Activated CD4-positive, alpha-beta T cell treated with anti-CD3 and anti-CD28 coated beads, Interleukin-2, amount 50 U/mL, for 24 hours (primary cell): ENCODE measurements at regions not wholly inside any gene's neighbourhood (a gene's known extent, or its start where the extent isn't known, plus 50 kb on each side); places are given as distances from the start of the nearest gene placed in this dataset.

Source experiments
- DNase-seq, 2 donors: peaks; one replicate each; pipeline ENCODE4 v3.0.0-alpha.2; 2020; ENCODE audit warnings: low read depth in 1 of 2, low spot score in 1 of 2

DNA sequence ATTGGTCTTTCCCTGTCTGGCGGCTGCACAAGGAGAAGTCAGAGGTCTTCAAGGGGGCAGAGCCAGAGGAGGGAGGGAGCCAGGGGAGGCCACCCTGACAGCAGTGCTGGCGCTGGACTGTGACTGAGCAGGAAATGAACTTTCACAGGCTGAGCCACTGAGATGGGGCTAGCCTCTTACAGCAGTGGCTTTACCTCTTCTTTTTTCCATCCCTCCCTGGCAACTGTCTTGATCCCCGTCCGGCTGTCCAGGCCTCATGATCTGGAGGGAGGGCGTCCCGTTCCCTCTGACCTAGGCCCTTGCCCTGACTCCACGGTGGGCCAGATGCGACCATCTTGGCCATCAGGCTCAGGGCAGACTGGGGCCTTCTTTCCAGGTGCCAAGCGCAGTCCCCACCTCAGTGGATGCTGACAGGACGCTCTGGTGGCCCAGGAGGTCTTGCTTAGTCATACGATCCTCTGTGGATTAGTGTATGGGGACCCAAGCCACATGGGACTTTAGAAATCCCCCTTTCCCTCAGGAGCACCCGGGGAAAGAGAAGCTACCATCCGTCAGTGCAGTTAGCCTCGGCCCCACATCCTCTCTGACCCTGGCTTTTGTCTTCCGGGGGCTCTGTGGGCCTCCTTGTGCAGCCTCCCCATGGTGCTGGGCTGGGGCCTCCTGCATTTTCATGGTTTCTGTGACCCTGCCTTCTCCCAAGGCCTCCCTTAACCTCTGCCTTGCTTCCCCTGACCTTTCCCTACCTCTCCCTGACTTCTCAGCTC is 57.4 kb upstream of the CCDC167 start:
- no peak for DNase-seq

DNA sequence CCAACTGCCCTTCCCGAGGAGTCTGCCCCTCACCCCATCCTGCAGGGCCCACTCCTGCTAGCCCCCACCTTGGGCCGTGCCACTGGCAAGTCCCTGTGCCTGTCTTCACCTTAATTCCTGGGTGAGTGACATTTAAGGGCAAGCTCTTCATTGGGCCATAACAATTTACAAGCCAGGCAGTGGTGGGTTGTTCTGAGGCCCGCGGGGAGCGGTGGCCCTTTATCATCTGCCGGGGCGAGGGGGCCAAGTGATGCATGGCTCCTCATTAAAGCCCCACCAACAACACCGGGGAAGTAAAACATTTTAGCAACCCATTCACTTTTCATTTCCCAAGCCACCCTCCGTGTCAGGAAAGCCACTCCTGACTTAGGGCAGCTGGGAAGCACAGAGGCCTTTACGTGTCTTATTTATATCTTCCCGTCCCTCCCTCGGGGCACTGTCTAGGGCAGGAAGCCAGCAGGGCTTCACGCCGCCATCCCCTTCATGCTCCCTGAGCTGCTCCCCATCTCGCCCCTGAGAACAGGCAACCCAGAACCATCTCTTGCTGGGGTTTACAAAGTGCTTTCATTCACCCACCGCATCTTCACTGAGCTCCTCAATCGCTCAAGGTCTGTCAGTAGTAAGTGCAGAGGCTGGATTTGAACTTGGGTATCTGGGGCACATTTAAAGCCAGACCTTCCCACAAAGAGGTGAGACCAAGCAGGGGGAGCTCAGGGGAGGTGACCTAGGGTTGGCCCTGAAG is 55.5 kb upstream of the CCDC167 start:
- DNase-seq = no peak

DNA sequence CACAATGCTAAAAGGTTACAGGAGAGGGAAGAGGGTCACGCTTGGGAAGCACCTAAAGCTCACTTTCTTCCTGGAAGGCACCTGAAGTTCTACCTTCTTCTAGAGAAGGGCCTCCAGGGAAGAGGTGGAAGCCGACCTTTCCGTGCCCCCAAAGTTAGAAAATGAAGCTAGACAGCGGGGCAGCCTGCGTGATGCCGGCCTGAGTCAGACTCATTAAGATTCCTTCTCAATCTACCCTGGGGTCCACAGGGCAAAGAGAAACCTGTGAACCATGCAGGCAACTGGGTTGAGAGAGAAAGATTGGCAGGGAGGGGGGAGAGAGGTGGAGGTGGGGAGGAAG is 54.8 kb upstream of the CCDC167 start:
- DNase-seq = no peak

DNA sequence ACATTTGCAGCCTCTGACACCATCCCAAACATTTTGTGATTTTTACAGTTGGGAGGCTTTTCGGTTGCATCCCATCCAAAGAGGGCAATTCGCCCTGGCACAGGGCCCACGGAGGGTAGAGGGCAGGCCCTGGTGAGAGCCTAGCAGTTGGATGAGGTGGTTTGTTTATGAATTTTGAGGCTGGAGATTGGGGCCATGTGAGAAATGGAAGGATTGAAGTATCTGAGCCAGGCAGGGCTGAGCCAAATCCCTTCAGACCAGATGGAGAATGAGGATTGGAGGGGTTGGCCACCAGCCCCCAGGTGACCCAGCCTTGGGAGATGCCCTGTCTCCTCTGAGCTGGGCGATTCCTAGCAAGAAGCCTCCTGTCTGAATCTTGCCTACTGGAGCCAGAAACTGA is 52.6 kb upstream of the CCDC167 start:
- no peak for DNase-seq

DNA sequence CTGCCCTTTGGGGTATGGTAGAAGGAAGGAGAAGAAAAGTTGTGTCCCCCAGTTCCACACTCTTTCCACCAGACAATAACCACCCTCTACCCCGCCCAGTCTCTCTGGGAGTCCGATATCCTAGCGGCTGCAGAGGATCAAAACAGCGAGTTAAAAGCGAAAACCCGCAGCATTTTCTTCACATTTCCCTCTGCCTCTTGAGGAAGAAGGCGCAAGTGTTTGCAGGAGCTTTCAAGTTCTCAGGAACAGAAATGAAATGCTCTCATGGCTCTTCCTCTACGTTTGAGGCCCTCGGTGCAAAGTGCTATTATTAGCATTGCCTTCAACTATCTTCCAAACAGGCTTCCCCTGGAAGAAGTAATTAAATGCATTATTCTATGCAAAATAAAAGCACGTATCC is 52.2 kb upstream of the CCDC167 start:
- DNase-seq = no peak

DNA sequence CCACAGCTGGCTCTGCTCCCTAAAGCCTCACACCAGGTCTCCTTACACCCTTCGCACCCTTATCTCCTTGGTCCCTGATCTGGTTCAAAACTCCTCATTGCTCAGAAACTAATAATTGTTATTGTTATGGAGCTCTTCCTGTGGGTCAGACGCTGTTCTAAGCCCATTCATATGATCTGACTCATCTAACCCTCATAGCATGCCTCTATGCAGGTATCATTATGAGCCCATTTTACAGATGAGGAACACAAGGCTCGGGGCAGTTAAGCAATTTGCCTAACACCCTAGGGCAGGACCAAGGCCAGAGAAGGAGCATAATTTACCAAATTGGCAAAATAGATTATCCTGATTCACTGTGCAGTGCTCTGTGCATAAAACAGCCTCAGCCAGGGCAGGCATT is 51.8 kb upstream of the CCDC167 start:
- DNase-seq = no peak

DNA sequence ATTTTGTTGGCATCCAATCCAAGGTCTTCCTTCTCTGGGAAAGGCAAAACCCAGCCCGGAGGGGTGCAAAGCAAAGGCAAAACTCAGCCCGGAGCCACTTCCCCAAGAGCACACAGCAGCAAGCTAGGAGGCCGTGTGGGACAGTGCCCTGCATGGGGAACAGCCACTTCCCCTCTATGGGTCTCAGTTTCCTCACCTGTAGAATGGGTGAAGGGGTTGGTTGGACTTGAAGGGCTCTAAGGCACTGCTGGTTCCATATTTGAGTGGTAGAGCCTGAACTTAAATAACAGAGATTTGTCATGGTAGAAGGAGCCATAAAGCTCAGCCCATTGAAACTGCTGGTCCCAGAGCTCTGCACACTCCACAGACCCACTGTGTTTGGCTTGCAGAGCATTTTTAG is 51.3 kb upstream of the CCDC167 start:
- DNase-seq = no peak

DNA sequence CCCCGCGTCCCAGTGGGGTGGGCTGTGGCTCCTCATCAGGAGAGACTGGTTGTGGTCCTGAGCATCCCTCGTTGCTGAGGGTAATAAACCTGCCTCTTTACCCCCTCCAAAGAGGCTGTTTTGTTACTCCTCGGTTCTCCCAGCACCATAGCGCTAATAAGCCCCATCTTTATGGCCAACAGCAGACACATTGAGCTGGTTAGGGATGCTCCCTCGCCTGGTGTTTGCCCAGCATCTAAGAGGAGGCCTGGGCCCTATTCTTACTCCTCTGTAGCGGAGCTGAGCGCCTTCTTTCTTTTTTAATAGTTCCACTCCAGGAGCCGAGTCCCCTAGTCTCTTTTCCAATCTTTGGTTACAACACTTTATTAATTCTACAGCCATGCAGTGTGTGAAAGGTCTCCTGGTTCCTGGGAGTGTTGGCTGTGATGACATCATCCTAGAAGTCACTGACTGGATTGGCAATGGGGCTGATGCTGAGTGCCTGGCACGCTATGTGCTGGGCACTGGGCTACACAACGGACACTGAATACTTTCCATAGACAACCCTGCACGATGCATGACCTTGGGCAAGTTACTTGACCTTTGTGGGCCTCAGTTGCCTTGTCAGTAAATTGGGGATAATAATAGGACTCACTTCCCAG is 50.6 kb upstream of the CCDC167 start:
- no peak for DNase-seq

DNA sequence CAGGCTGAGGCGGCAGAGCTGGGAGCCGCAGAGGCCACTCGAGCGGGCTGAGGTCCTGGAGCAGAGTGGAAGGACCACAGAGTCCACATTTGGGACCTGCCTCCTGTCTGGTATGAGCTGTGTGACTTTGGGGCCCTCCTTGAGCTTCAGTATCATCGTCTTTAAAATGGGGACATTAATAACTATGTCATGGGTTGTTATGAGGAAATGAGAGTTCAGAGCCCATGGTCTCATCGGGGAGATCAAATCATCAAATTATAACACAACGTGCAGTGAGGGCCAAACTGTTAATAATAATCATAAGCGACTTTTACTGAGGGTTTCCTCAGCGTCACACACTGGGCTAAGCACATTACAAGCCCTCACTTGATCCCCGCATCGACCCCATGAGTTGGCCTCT is 49.9 kb upstream of the CCDC167 start:
- no peak for DNase-seq
